ENCODE measurements at regions not wholly inside any gene's neighbourhood (a gene's known extent, or its start where the extent isn't known, plus 50 kb on each side); places are given as distances from the start of the nearest gene placed in this dataset.

DNA sequence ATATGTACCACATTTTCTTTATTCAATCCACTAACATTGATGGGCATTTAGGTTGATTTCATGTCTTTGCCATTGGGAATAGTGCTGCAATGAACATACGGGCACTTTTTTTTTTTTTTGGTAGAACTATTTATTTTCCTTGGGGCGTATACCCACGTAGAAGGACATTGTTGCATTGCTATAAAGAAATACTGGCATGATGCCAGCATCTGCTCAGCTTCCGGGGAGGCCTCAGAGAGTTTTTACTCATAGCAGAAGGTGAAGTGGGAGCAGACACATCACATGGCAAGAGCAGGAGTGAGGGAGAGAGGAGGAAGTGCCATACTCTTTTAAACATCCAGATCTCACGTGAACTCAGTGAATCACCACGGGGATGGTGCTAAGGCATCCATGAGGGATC, 197.0 kb downstream of the SQOR start:
- TF ChIP-seq, protein P1, sequence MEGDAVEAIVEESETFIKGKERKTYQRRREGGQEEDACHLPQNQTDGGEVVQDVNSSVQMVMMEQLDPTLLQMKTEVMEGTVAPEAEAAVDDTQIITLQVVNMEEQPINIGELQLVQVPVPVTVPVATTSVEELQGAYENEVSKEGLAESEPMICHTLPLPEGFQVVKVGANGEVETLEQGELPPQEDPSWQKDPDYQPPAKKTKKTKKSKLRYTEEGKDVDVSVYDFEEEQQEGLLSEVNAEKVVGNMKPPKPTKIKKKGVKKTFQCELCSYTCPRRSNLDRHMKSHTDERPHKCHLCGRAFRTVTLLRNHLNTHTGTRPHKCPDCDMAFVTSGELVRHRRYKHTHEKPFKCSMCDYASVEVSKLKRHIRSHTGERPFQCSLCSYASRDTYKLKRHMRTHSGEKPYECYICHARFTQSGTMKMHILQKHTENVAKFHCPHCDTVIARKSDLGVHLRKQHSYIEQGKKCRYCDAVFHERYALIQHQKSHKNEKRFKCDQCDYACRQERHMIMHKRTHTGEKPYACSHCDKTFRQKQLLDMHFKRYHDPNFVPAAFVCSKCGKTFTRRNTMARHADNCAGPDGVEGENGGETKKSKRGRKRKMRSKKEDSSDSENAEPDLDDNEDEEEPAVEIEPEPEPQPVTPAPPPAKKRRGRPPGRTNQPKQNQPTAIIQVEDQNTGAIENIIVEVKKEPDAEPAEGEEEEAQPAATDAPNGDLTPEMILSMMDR (IDR thresholded peaks at IDR 0.05) = no peak
- no peak for TF ChIP-seq POLR2A (IDR thresholded peaks at IDR 0.05)

Data from thyroid gland (tissue), 4 donors.